ENCODE measurements at regions not wholly inside any gene's neighbourhood (a gene's known extent, or its start where the extent isn't known, plus 50 kb on each side); places are given as distances from the start of the nearest gene placed in this dataset.
A peak's percentile ranks its signal among the peaks of the same experiment; 100 is the strongest.

DNA sequence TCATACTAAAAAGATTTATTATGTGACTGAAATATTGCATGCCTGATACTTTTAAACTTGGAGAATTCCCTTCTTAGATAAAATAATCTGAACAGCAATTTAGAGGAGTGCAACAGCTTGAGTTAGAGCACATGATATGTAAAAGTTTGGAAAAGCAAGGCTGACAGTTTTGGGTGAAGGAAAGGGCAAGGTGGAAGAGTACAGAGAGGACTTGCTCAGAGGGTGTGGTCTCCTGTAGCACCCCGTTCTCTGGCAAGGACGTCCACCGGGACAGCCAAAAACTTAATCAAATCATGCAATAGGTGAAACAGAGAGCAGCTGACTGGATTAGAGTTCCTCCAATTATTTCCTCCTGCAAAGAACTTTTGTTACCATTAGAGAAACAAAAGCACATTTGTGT lies 65.2 kb upstream of the PDZRN4 start:
- ATAC-seq: peak in 1 of 2 donors; percentile 80
- intact Hi-C loops (cut with DNase I): no loop called here

DNA sequence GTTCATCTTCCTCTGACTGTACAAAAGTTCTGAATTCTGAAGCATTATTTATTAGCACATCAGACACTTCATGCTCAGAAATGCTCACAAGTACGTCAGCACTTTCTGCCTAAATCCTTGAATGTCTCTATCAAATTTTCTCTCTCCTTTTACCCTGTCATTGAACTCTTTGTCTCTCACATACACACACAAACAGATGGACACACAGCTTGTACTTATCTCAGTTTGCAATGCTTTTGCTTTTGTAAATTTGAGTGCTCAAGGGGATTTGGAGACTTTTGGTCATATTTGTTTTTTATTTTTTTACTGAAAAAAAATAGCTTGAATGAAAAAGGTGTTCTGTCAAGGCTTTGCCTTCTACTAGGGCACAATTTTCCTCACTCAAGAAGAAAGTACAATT lies 64.2 kb upstream of the PDZRN4 start:
- ATAC-seq (no peak), DNase-seq (no peak)
- intact Hi-C loops (cut with DNase I): no loop called here

More for the DNA sequence above, 65.2 kb upstream of the PDZRN4 start:
- no peak for DNase-seq

All from left cardiac atrium (tissue), 4 donors.